ENCODE measurements at regions not wholly inside any gene's neighbourhood (a gene's known extent, or its start where the extent isn't known, plus 50 kb on each side); places are given as distances from the start of the nearest gene placed in this dataset.
A peak's percentile ranks its signal among the peaks of the same experiment; 100 is the strongest.

DNA sequence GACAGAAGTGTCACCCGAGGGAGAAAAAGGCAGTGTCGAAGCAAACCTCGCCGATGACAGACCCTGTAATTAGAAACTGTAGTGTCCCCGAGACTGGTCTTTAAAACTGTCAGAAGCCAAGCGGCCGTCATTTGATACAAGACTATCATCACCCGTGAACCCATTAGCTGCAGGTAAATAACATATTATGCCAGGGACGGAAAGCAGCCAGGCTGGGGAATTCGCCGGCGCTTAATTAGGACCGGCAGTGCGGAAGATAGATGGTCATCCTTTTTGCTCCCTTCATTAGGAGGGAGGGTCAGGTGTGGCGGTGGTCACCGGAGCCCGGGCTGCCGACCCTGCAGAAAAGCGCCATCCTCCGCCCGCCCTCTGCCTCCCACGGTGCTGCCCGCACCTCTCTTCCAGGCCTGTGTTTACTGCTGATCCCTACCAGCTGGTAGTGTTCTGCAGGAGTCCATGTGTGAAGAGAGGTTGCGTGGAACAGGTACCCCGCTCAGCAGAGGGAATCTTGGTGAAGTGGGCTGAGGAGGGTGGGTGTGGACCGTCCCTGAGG is 109.4 kb upstream of the GSE1 start:
- DNase-seq = no peak

DNA sequence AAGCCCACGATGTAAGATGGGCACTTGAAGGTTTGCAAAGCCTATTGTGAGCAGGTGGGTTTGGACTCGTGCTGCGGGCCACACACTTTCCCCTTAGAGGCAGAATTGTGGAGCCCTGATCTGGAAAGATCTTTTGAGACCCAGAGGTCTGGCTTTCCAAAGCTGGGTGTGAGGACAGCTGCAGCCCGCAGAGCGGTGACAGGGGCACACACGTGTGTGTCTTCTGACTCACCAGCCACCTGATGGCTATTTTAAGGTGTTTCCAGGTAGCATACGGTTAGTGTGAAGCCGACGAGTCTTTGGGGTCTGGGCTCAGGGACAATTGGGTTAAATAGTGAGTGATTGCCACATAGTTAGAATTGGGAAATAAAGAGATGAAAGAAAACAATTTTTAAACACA is 108.9 kb upstream of the GSE1 start:
- no peak for DNase-seq

DNA sequence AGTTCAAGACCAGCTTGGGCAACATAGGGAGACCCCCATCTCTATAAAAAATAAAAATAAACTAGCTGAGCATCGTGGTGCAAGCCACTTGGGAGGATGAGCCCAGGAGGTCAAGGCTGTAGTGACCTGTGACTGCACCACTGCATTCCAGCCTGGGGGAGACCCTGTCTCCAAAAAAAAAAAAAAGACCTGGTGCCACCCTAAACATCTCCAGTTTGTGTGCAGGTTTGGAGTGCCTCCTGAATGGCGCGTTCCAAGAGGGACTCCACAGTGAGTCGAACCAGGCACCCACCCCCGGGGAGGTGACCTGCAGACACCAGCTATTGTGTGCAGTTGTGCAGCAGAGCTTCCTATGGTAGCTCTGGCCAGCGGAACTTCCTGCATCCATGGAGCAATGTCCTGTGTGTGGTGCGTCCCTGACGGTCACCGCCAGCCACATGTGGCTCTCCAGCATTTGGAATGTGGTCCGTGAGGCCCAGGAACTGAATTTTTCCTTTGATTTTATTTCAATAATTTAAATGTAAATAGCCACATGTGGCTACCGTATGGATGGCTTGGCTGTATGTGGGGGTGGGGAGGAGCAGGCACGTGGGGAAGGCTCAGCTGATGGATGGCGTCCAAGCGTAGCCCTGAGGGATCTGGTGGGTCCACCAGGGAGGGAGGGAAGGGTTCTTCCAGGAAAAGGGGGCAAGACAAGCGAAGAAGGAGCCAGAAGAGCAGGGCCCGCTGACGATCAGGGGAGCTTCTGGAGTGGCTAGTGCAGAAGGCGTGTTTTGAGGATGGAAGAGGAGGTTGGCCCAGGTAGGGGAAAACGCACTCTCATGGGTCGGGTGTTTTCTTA is 107.1 kb upstream of the GSE1 start:
- DNase-seq = no peak

- DNase-seq = no peak
Measured at GRCh38 chr16:85506635-85506911, 106.5 kb upstream of the GSE1 start.

GRCh38 chr16:85507342-85507741 is 105.8 kb upstream of the GSE1 start:
- DNase-seq = no peak

GRCh38 chr16:85508388-85508787 is 104.7 kb upstream of the GSE1 start:
- DNase-seq = no peak

GRCh38 chr16:85508993-85509392 is 104.1 kb upstream of the GSE1 start:
- DNase-seq = no peak

- no peak for DNase-seq
Measured at GRCh38 chr16:85510041-85510659, 103.0 kb upstream of the GSE1 start.

DNA sequence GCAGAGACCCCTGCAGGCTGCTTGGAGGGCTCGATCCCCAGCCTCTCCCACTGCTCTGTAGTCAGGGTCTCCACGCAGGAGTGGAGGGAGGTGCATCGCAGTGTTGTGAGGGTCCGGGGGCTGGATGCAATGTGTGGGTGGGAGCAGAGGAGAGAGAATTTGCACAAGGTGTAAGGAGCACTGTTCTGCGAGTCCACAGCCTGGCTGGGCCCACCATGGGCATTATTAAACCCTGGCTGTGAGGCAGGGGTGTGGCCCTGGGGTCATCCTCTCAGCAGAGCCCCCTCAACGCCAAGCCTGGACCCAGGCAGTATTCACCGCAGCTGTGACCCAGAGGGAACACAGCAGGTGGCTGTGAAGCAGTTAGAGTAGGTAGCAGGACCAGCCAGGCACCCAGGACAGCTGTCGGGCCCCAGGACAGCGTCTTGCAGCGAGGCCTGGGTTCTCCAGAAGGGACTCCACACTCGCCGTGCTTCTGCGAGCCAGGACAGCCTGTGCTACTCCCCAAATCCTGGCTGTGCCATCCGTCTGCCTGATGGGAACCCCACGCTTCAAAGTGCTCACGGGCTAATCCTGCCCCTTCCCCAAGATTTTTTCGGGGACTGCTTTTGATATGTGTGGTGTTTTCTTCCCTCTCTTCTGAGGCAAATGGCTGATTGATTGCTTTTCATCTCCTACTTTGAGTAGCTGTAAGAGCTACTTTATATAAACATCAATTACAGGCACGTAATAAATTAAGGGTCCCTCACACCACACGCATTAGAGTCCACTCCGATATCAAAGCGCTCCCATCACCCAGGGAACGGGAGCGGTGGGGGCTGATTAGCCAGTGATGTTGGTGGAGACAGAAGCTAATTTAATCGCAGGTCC is 100.9 kb upstream of the GSE1 start:
- DNase-seq = no peak

GRCh38 chr16:85512808-85513115 is 100.4 kb upstream of the GSE1 start:
- DNase-seq = no peak

DNA sequence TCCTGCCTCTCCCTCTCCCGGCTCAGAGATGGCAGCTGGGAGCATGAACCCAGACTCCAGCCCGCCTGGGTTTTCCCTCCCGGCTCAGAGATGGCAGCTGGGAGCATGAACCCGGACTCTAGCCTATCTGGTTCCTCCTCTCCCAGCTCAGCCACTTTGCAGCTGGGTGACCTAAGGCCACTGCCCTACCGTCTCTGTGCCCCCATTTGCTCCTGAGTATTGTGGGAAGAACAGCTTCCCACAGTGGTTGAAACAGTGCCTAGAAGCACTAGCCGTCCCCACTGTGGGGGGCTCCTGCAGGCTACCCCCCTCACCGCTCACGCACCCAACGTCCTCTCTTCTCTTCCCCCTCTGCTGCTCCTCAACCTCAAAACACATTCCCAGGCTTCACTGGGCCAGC is 99.9 kb upstream of the GSE1 start:
- DNase-seq = no peak

DNA sequence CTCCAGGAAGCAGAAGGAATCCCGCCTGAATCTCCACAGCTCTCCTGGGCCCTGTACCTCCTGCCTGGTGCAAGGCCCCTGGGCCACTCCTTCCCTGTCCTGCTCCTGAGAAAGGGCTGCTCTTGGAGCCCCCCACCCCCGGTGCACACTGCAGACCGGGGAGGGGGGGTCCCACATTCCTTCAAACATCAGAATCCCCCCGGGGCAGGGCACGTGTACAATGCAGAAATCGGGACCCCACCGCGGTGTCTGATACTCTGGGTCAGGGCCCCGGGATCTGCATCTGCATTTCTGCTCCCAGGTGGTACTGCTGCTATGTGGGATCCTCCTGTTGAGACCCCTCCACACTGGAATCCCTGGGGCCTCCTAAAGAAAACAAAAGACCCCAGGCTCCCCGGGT is 99.5 kb upstream of the GSE1 start:
- DNase-seq = no peak

DNA sequence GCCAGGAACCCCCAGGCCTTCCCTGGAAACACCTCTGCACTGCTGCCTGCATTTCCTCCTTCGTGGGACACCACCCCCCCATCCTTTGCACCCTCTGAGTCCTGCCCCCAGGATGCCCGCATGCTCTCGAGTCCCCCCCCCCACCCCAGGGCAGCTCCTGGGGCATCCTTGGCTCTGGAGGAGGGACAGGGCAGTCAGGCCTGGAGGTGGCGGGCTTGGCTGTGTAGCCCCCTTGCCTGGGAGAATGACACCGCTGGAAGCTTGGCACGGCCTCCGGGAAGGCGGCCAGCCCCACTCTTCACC is 98.9 kb upstream of the GSE1 start:
- DNase-seq = no peak

DNA sequence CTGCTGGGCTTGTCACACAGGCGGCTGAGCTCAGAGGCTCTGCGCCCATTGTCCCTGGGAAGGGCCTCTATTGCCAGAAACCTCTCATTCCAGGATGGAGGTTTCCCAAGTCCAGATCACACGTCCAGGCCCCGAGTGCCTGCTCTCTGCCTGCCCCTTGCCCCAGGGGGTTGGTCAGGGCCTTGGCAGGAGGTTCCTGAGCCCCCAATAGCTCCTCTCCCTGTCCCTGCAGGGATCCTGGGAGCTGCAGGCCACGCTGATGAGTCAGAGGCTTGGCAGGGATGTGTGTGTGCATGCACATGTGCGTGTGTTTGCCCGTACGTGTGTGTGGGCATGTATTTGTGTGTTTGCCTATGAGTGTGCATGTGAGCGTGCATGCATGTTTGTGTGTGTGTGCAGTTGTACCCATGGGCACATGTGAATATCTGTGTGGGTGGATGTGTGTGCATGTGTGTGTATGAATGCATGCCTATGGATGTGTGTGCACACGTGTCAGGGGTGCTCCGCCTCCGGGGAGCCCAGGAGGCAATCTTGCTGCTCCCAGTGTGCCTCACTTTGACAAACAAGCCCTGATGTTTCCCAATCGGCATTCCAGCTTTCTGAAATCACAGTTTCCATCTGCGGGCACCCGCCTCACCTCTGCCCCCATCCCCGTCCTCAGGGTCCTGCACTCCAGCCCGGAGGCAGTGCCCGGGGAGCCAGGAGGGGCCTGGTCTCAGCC is 98.4 kb upstream of the GSE1 start:
- no peak for DNase-seq

GRCh38 chr16:85515319-85515745 is 97.8 kb upstream of the GSE1 start:
- no peak for DNase-seq

DNA sequence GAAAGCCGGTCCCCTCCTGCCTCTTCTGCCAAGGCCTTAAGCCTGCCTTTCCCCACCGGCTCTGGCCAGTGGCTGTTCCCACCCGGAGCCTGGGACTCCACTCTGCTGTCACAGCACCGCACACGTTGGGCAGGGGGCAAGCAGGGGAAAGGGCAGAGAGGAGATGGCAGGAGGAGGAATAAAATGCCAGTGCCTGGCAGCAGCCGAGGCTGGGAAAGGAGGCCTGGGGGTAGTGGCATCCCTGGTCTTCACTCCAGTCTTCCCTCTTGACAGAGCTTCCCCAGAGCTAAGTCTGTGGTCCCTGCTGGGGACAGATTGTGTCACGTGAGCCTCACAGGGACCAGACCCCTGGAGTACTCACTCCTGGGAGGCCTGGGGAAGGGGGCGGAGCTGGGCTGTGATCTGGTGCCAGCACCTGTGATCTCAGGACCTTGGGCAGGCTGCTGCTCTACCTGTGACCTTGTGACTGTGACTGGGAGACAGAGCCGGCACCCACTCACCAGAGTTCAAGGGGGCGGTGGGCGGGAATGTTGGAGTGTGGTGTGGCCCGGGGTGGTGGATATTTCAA is 97.2 kb upstream of the GSE1 start:
- DNase-seq = no peak

GRCh38 chr16:85517154-85517553 is 96.0 kb upstream of the GSE1 start:
- DNase-seq = no peak

DNA sequence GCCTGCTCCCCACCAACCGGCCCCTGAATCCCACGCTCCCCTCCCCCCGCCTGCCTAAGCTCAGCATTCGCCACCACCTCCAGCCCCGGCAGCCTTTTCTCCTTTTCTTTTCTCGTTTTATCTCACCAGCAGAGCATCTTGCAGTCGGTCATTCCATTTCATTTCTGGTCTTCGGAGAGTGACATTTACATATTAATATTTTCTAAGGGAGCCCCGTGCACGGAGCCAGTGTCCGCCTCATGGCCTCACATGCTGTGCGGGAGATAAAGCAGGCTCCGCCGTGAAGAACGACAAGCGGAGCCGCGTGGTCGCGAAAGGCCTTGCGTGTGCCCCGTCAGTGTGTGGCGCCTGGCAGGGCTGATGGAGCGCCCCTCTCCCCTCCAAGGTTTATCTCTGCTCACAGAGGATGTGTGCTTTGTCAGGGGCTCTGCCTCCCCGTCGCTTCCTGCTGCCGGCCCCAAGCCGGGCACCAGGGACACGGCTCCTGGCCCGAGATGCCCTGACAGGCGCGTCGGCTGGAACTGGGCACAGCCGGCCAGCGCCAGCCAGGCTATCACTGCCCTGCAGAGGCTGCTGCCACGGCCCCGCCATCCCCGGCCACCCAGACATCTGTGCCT is 95.5 kb upstream of the GSE1 start:
- no peak for DNase-seq

DNA sequence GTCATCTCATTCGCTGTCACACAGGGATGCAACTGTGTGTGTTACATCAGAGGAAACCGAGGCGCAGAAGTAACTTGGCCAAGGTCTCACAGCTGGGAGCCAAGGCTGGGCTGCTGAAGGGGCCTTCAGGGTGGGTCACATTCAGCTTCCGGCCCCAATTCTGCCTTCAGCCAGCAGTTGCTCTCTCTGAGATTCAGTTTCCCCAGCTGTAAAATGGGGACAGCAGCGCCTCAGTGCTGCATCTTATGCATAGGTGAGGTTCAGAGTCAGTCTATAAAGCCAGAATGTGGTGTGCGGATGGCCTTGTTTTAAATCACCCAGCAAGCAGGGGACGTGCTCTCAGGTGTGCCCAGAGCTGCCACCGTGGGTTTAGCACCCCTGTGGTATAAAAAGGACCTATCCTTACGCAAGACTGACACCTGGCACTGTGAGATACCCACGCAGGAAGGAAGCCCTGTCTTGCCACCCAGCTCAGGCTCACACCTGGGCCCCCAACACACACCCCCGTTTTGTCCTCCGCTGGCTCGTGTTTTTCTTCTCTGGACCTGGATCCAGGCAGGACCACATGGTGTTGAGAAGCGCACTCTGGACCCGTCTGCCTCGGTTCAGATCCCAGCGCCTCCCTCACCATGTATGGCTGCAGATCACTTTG is 94.6 kb upstream of the GSE1 start:
- DNase-seq = peak; percentile 13

- DNase-seq = peak; percentile 45
Measured at GRCh38 chr16:85519050-85519440, 94.1 kb upstream of the GSE1 start.

DNA sequence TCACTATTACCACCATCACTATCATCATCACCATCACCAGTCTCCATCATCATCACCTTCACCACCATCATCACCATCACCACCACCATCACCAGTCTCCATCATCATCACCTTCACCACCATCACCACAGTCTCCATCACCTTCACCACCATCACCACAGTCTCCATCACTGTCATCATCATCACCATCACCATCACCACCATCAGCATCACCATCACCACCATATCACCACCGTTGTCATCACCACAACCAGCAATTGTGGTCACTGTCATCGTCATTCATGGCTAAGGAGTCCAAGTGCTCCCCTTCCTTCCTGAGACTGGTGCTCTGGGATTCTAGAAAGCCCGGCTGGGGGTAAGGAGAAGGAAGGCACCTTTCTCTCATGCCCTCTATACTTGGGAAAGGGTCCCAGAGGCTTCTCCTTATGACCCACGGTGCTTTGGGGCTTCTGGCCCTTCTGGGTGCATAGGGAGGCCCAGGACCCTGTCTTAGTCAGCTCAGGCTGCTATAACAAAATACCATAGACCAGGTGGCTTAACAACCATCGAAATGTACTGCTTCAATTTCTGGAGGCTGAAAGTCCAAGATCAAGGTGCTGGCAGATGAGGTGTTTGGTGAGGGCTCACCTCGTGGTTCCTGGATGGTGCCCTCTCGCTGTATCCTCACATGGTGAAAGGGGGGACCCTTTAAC is 93.4 kb upstream of the GSE1 start:
- peak; percentile 51 for DNase-seq
